Upper lobe of left lung (tissue), 6 donors: ENCODE measurements at regions not wholly inside any gene's neighbourhood (a gene's known extent, or its start where the extent isn't known, plus 50 kb on each side); places are given as distances from the start of the nearest gene placed in this dataset.

ENCODE experiments used
- ATAC-seq, 2 donors: fragments of 200-7000 bp; cut with Tn5 transposase; one replicate each; pipeline ENCODE4 v1.9.1; 2022; ENCODE audit warnings: mild to moderate bottlenecking in 2 of 2, moderate library complexity in 2 of 2; ENCODE audit not compliant: low FRiP score in 2 of 2
- DNase-seq, 2 donors: peaks; one replicate each; pipeline ENCODE4 v3.0.0-alpha.2; 2019 to 2020
- H3K27ac ChIP-seq, 4 donors: fragments of 200-600 bp; sonication (generic); one replicate each; pipeline ENCODE4 v1.5.1; 2016 to 2019
- H3K27me3 ChIP-seq, 4 donors: fragments of 200-600 bp; sonication (generic); one replicate each; pipeline ENCODE4 v1.5.1; 2017 to 2019
- H3K36me3 ChIP-seq, 4 donors: fragments of 200-600 bp; sonication (generic); one replicate each; pipeline ENCODE4 v1.5.1; 2016 to 2019
- H3K4me1 ChIP-seq, 4 donors: fragments of 200-600 bp; sonication (generic); one replicate each; pipeline ENCODE4 v1.5.1; 2018 to 2019
- H3K4me3 ChIP-seq, 4 donors: fragments of 200-600 bp; sonication (generic); one replicate each; pipeline ENCODE4 v1.5.1; 2017 to 2019; ENCODE audit warnings: mild to moderate bottlenecking in 2 of 4, moderate library complexity in 1 of 4
- H3K9me3 ChIP-seq, 4 donors: fragments of 200-600 bp; sonication (generic); one replicate each; pipeline ENCODE4 v1.5.1; 2018 to 2019
- EP300 ChIP-seq, 4 donors: sonication (generic); formaldehyde crosslinking; IDR thresholded peaks; one replicate each; pipeline ENCODE4 v1.5.1; 2017; ENCODE audit warnings: antibody characterized with exemption in 4 of 4, control low read depth in 2 of 4
- POLR2A ChIP-seq, 4 donors: fragments of 450-650 bp; IDR thresholded peaks; one replicate each; pipeline ENCODE4 v1.5.1; 2016 to 2017; ENCODE audit warnings: antibody characterized with exemption in 4 of 4, mild to moderate bottlenecking in 2 of 4
- POLR2AphosphoS5 ChIP-seq, 2 donors: sonication (generic); formaldehyde crosslinking; IDR thresholded peaks; one replicate each; pipeline ENCODE4 v1.5.1; 2017; ENCODE audit warnings: antibody characterized with exemption in 2 of 2
- WGBS, 2 donors: methylation state at CpG; one replicate each; pipeline ENCODE4 v1.1.5; 2017 to 2018; 5-methylcytosine and 5-hydroxymethylcytosine counted together
- TF ChIP-seq, protein P1 (sequence below), 6 experiments: fragments of 450-650 bp in 4 of 6; fragments of 200-600 bp in 2 of 6; sonication (generic) in 2 of 6; IDR thresholded peaks; one replicate each; pipeline ENCODE4 v1.5.1; 2016 to 2019; ENCODE audit warnings: antibody characterized with exemption in 6 of 6
- donor health status: DM: no; HTN: no; CAD: no; lungs with moderate emphysema.
- donor health status: DM: no; HTN: yes; CAD: no; lungs with severe emphysema.

DNA sequence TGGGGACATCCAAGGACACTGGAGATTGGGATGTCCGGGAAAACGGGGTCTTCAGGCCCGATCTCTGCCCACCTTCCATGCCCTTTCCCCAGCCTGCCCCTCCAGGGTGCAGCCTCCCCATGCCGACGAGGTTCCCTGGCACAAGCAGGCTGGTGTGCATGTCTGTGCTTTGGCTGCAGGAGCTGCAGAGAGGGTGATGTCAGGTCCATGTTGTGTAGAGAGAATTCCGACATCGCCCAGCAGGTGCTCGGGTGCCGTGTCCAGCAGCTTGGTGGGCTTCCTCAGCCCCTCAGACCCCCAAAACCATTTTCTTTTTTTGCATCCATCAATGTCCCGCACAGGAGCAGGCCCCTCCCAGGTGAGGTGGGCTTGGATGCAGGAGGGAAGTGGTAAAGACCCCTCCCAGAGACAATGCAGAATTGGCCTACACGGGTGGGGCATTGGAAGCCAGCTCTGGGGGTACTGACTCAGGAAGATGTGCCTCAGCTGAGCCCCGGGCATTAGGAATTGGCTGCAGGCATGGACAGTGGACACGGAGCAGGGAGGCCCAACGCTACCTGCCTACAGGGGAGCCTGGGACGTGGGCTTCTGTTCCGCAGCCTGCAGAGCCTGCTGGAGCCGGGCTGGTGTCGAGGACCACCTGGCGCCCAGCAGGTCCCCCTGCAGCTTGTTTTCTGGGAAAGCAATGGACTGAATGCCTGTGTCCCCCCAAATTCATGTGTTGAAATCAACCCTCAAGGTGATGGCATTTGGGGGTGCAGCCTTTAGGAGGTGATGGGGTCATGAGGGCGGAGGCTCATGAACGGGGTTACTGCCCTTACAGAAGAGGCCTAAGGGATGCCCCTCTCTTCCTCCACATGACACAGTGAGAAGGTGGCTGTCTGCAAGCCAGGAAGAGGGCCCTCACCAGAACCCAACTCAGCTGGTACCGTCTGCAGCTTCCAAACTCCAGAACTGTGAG is 97.5 kb downstream of the METRNL start:
- ATAC-seq = no peak
- no peaks in the 10 kb centered on the region for H3K36me3 ChIP-seq
- peak in 1 of 2 donors; percentile 17 for DNase-seq
- no peaks in the 10 kb centered on the region for H3K27me3 ChIP-seq
- no peaks in the 10 kb centered on the region for H3K9me3 ChIP-seq
- no peaks in the 10 kb centered on the region for H3K4me1 ChIP-seq
- TF ChIP-seq EP300 (IDR thresholded peaks at IDR 0.05) (no peak), POLR2AphosphoS5 (IDR thresholded peaks at IDR 0.05) (no peak)
- TF ChIP-seq, protein P1, sequence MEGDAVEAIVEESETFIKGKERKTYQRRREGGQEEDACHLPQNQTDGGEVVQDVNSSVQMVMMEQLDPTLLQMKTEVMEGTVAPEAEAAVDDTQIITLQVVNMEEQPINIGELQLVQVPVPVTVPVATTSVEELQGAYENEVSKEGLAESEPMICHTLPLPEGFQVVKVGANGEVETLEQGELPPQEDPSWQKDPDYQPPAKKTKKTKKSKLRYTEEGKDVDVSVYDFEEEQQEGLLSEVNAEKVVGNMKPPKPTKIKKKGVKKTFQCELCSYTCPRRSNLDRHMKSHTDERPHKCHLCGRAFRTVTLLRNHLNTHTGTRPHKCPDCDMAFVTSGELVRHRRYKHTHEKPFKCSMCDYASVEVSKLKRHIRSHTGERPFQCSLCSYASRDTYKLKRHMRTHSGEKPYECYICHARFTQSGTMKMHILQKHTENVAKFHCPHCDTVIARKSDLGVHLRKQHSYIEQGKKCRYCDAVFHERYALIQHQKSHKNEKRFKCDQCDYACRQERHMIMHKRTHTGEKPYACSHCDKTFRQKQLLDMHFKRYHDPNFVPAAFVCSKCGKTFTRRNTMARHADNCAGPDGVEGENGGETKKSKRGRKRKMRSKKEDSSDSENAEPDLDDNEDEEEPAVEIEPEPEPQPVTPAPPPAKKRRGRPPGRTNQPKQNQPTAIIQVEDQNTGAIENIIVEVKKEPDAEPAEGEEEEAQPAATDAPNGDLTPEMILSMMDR (IDR thresholded peaks at IDR 0.05) = no peak
- H3K4me3 ChIP-seq = no peak overlapping the region
- 91 to 96% methylated on average over 14 to 22 of the region's 22 CpGs for WGBS, 2 donors
- H3K27ac ChIP-seq = no peak overlapping the region

DNA sequence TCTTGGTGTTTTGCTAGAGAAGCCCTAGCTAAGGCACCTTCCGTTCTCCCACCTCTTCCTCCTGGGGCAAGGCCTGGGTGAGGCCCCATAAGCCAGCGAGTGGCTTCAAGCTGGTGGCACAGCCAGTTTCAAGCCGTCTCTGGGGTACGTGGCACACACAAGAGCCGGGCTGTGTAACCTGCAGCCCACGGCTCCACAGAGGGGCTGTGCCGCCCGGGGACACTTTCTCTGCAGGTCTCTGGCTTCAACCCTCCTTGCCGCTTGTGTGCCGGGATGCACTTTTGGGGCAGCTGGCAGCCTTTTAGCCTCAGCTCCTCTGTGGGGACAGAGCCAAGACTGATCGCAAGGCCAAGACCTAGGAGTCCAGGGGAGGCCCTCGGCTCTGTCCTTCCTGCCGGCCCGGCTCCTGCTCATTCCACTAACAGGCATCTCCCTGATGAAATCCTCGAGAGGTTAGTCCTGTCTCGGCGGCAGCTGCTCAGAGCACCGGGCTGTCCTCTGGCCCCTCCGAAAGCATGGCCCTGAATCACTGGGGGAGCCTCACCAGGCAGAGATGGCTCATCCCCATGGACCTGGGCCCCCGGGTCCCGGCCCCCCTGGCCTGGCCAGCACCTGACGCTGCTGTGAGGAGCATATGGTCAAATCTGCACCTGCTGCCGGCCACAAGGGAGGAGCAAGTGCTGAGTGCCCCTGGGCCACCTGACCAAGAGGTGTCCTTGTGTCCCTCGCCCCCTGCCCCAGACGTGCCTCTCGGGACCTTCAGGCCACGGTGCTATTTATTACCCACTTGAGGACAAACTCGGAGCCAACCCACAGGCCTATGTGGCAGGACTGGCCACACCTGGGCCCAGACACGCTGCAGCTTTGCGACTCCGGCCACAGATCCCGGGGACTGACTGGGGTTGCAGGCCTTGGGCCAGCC is 98.5 kb downstream of the METRNL start:
- no peak for ATAC-seq
- no peaks in the 10 kb centered on the region for H3K9me3 ChIP-seq

DNA sequence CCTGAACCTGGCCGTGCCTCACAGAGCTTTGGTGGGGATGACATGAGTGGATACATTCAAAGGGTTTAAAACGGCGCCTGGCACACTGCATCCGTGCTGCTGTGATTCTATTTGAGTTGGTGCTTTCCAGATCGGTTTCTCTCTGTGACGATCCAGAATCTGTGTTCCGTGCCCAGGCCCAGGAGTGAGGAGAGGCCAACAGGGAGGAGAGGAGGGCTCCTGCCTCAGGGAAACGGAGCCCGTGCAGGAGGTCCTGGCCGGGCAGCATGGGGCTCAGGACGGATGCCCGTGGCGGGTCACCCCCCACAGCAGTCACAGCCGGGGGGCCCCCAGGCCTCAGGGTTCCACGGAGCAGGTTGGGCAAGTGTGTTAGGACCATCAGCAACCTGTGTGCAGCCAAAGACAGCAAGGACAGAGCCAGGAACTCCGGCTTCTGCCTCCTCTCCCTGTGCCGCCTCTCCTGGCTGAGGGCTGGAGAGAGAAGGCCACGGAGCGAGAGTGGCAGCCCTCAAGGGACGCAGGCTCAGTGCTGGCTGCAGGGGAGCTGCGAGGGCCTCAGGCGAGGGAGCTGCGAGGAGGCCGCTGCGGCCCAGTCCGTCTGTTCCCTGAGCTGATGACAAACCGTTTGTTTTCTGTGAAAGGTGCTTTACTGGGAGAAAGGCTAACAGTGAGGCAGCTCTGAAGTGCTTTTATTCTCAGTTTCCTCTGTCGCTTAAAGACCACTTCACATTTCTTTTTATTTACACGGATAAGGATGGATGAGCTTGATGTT is 99.3 kb downstream of the METRNL start:
- TF ChIP-seq EP300 (IDR thresholded peaks at IDR 0.05) (no peak), POLR2A (IDR thresholded peaks at IDR 0.05) (no peak), POLR2AphosphoS5 (IDR thresholded peaks at IDR 0.05) (no peak)
- TF ChIP-seq, protein P1 (IDR thresholded peaks at IDR 0.05) = no peak
- WGBS, 2 donors = 73 to 87% methylated on average over 18 to 29 of the region's 29 CpGs
- DNase-seq (peak in 1 of 2 donors; percentile 61), ATAC-seq (no peak)
- Histone ChIP-seq H3K4me1 (peaks cover 7 to 13% (median 9%) of the 10 kb centered on the region in 4 donors), H3K27ac (no peak overlapping the region), H3K27me3 (no peaks in the 10 kb centered on the region), H3K36me3 (no peaks in the 10 kb centered on the region), H3K4me3 (no peak overlapping the region), H3K9me3 (no peaks in the 10 kb centered on the region)

More for the DNA sequence above, 98.5 kb downstream of the METRNL start:
- whole genome bisulfite sequencing, 2 donors = 80 to 90% methylated on average over 17 to 26 of the region's 32 CpGs
- H3K27ac ChIP-seq = no peak overlapping the region
- peaks cover 0 to 5% (median under 1%) of the 10 kb centered on the region in 4 donors for H3K4me1 ChIP-seq
- H3K4me3 ChIP-seq = no peak overlapping the region
- H3K27me3 ChIP-seq = no peaks in the 10 kb centered on the region
- TF ChIP-seq POLR2AphosphoS5 (IDR thresholded peaks at IDR 0.05) = no peak
- TF ChIP-seq EP300 (IDR thresholded peaks at IDR 0.05) = no peak
- TF ChIP-seq, protein P1 (IDR thresholded peaks at IDR 0.05) = no peak
- no peaks in the 10 kb centered on the region for H3K36me3 ChIP-seq
- DNase-seq = peak in 1 of 2 donors; percentile 16

DNA sequence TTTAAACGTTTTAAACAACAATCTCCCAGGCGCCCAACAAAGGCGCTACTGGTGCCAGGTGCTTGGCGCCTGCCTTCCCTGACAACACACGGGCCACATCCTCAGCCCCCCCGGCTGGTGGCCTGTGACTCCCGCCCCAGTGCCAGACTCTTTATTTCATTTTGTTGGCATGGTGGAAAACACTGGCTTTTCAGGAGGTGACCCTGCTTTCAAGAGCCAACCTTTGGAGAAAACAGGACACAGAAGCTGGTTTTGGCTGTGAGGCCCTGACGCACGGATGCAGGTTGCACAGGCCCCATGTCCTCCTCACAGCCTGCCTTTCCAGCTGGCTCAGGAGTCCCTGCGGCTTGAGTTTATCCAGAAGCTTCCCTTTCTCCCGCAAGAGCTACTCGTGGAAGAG is 100.0 kb downstream of the METRNL start:
- Histone ChIP-seq H3K27me3 (no peaks in the 10 kb centered on the region), H3K4me3 (no peak overlapping the region), H3K9me3 (no peaks in the 10 kb centered on the region), H3K4me1 (peaks cover 10 to 16% (median 15%) of the 10 kb centered on the region in 4 donors), H3K36me3 (no peaks in the 10 kb centered on the region), H3K27ac (no peak overlapping the region)
- 75 to 79% methylated on average over 12 of the region's 12 CpGs for WGBS, 2 donors
- ATAC-seq = no peak
- TF ChIP-seq, protein P1 (IDR thresholded peaks at IDR 0.05) = no peak
- no peak for TF ChIP-seq POLR2AphosphoS5 (IDR thresholded peaks at IDR 0.05)
- no peak for TF ChIP-seq POLR2A (IDR thresholded peaks at IDR 0.05)
- no peak for TF ChIP-seq EP300 (IDR thresholded peaks at IDR 0.05)
- DNase-seq = no peak
